Neural progenitor cell (in vitro differentiated cells): ENCODE measurements at regions not wholly inside any gene's neighbourhood (a gene's known extent, or its start where the extent isn't known, plus 50 kb on each side); places are given as distances from the start of the nearest gene placed in this dataset.

Experiments used
- EZH2 ChIP-seq: fragments of 200-600 bp; sonication (generic); IDR thresholded peaks from 2 replicates; pipeline ENCODE4 v1.6.1; 2017; ENCODE audit warnings: antibody characterized with exemption, mild to moderate bottlenecking, moderate library complexity
- EZH2phosphoT487 ChIP-seq: fragments of 200-600 bp; sonication (generic); IDR thresholded peaks from 2 replicates; pipeline ENCODE4 v1.6.1; 2017; ENCODE audit warnings: antibody characterized with exemption
- TF ChIP-seq, protein P1 (sequence below): fragments of 200-600 bp; sonication (generic); IDR thresholded peaks from 2 replicates; pipeline ENCODE4 v1.5.1; 2017; ENCODE audit warnings: antibody characterized with exemption, mild to moderate bottlenecking

- TF ChIP-seq, protein P1, sequence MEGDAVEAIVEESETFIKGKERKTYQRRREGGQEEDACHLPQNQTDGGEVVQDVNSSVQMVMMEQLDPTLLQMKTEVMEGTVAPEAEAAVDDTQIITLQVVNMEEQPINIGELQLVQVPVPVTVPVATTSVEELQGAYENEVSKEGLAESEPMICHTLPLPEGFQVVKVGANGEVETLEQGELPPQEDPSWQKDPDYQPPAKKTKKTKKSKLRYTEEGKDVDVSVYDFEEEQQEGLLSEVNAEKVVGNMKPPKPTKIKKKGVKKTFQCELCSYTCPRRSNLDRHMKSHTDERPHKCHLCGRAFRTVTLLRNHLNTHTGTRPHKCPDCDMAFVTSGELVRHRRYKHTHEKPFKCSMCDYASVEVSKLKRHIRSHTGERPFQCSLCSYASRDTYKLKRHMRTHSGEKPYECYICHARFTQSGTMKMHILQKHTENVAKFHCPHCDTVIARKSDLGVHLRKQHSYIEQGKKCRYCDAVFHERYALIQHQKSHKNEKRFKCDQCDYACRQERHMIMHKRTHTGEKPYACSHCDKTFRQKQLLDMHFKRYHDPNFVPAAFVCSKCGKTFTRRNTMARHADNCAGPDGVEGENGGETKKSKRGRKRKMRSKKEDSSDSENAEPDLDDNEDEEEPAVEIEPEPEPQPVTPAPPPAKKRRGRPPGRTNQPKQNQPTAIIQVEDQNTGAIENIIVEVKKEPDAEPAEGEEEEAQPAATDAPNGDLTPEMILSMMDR, result no peak
- no peak for TF ChIP-seq EZH2phosphoT487
- TF ChIP-seq EZH2, result no peak
Observed at GRCh38 chr18:59061914-59062642, 77.6 kb upstream of the SEC11C start.
